SK-N-SH treated with all-trans-retinoic acid at 6 μM for 48 hours (cell line): ENCODE measurements at regions not wholly inside any gene's neighbourhood (a gene's known extent, or its start where the extent isn't known, plus 50 kb on each side); places are given as distances from the start of the nearest gene placed in this dataset.

Experiments
- ATAC-seq: fragments of 200-7000 bp; cut with Tn5 transposase; 3 replicates; pipeline ENCODE4 v1.9.1; 2020; ENCODE audit warnings: mild to moderate bottlenecking, moderate library complexity
- ARNTL ChIP-seq: fragments of 450-650 bp; formaldehyde crosslinking; IDR thresholded peaks from 2 replicates; pipeline ENCODE4 v1.5.0; 2020; ENCODE audit warnings: low read depth, mild to moderate bottlenecking, moderate library complexity, borderline replicate concordance
- CREB5 ChIP-seq: fragments of 250-450 bp; sonication (Bioruptor Pico); IDR thresholded peaks from 2 replicates; pipeline ENCODE4 v1.5.1; 2020; ENCODE audit warnings: low read depth, mild to moderate bottlenecking, moderate library complexity
- CSDC2 ChIP-seq: fragments of 250-450 bp; sonication (Bioruptor Pico); IDR thresholded peaks from 2 replicates; pipeline ENCODE4 v1.5.0; 2020; ENCODE audit warnings: mild to moderate bottlenecking, moderate library complexity
- CSRNP3 ChIP-seq: fragments of 250-450 bp; sonication (Bioruptor Pico); IDR thresholded peaks from 2 replicates; pipeline ENCODE4 v1.5.1; 2021; ENCODE audit warnings: mild to moderate bottlenecking, moderate library complexity
- GLIS3 ChIP-seq: fragments of 250-450 bp; sonication (Bioruptor Pico); IDR thresholded peaks from 2 replicates; pipeline ENCODE4 v1.5.0; 2020; ENCODE audit warnings: mild to moderate bottlenecking, moderate library complexity
- OSR1 ChIP-seq: fragments of 250-450 bp; sonication (Bioruptor Pico); IDR thresholded peaks from 2 replicates; pipeline ENCODE4 v1.8.0; 2022; ENCODE audit warnings: moderate library complexity, mild to moderate bottlenecking, inconsistent platforms
- PATZ1 ChIP-seq: fragments of 250-450 bp; sonication (Bioruptor Pico); IDR thresholded peaks from 2 replicates; pipeline ENCODE4 v1.8.0; 2020; ENCODE audit warnings: mild to moderate bottlenecking, moderate library complexity, borderline replicate concordance
- POU6F1 ChIP-seq: fragments of 250-450 bp; sonication (Bioruptor Pico); IDR thresholded peaks from 2 replicates; pipeline ENCODE4 v1.8.0; 2021; ENCODE audit warnings: low read depth, mild to moderate bottlenecking, moderate library complexity, borderline replicate concordance
- PPARA ChIP-seq: fragments of 250-450 bp; sonication (Bioruptor Pico); IDR thresholded peaks from 2 replicates; pipeline ENCODE4 v1.5.0; 2020; ENCODE audit warnings: mild to moderate bottlenecking, borderline replicate concordance
- RARB ChIP-seq: fragments of 250-450 bp; sonication (Bioruptor Pico); IDR thresholded peaks from 2 replicates; pipeline ENCODE4 v1.8.0; 2021; ENCODE audit warnings: mild to moderate bottlenecking, moderate library complexity
- SNAI2 ChIP-seq: fragments of 250-450 bp; sonication (Bioruptor Pico); IDR thresholded peaks from 2 replicates; pipeline ENCODE4 v1.5.0; 2020; ENCODE audit warnings: mild to moderate bottlenecking, moderate library complexity
- TCF4 ChIP-seq: fragments of 250-450 bp; sonication (Bioruptor Pico); IDR thresholded peaks from 2 replicates; pipeline ENCODE4 v1.8.0; 2021; ENCODE audit warnings: mild to moderate bottlenecking, moderate library complexity, borderline replicate concordance
- TOX ChIP-seq: fragments of 250-450 bp; sonication (Bioruptor Pico); IDR thresholded peaks from 2 replicates; pipeline ENCODE4 v1.8.0; 2021; ENCODE audit warnings: mild to moderate bottlenecking, moderate library complexity, borderline replicate concordance
- ZC3H10 ChIP-seq: fragments of 250-450 bp; sonication (Bioruptor Pico); IDR thresholded peaks from 2 replicates; pipeline ENCODE4 v1.5.1; 2021; ENCODE audit warnings: mild to moderate bottlenecking, moderate library complexity
- ZFP3 ChIP-seq: fragments of 250-450 bp; sonication (Bioruptor Pico); IDR thresholded peaks from 2 replicates; pipeline ENCODE4 v1.5.0; 2020; ENCODE audit warnings: mild to moderate bottlenecking, moderate library complexity
- ZFP30 ChIP-seq: fragments of 450-650 bp; formaldehyde crosslinking; IDR thresholded peaks from 2 replicates; pipeline ENCODE4 v1.5.0; 2022; ENCODE audit warnings: mild to moderate bottlenecking, moderate library complexity
- ZNF565 ChIP-seq: fragments of 450-650 bp; formaldehyde crosslinking; conservative IDR thresholded peaks from 2 replicates; pipeline ENCODE4 v1.5.0; 2020; ENCODE audit warnings: low read depth, mild to moderate bottlenecking, moderate library complexity
- ZNF70 ChIP-seq: fragments of 450-650 bp; formaldehyde crosslinking; IDR thresholded peaks from 2 replicates; pipeline ENCODE4 v1.5.0; 2020; ENCODE audit warnings: mild to moderate bottlenecking, moderate library complexity
- ZNF8 ChIP-seq: fragments of 450-650 bp; formaldehyde crosslinking; IDR thresholded peaks from 2 replicates; pipeline ENCODE4 v1.5.0; 2020; ENCODE audit warnings: mild to moderate bottlenecking, moderate library complexity

- ATAC-seq: no peak
- TF ChIP-seq ZFP3: no peak
- TF ChIP-seq RARB: no peak
- no peak for TF ChIP-seq ZNF70 (CRISPR knock-in tag)
- TF ChIP-seq GLIS3 (CRISPR knock-in tag): no peak
- TF ChIP-seq ZNF8 (CRISPR knock-in tag): no peak
- no peak for TF ChIP-seq PATZ1 (CRISPR knock-in tag)
- TF ChIP-seq, all 23 proteins: peak for 0
Observed at GRCh38 chr2:106623456-106623855, 136.3 kb downstream of the CD8B2 start.

- TF ChIP-seq POU6F1 (no peak), PPARA (CRISPR knock-in tag) (no peak), OSR1 (CRISPR knock-in tag) (no peak), RARB (no peak), ZNF70 (CRISPR knock-in tag) (no peak), ZNF565 (no peak), CSRNP3 (CRISPR knock-in tag) (no peak), ZC3H10 (no peak), ZFP3 (no peak)
- no peak for ATAC-seq
Observed at GRCh38 chr2:106624787-106625380, 137.7 kb downstream of the CD8B2 start.

- no peak for ATAC-seq
- TF ChIP-seq ZNF8 (CRISPR knock-in tag) (no peak), RARB (no peak), PATZ1 (CRISPR knock-in tag) (no peak), ZC3H10 (no peak), ZNF70 (CRISPR knock-in tag) (no peak), TOX (CRISPR knock-in tag) (no peak), CSRNP3 (CRISPR knock-in tag) (no peak), CSDC2 (CRISPR knock-in tag) (no peak), TCF4 (CRISPR knock-in tag) (no peak), CREB5 (no peak), PPARA (CRISPR knock-in tag) (no peak)
Observed at GRCh38 chr2:106628377-106628776, 141.2 kb downstream of the CD8B2 start.

- ATAC-seq: no peak
- TF ChIP-seq ZNF70 (CRISPR knock-in tag) (no peak), POU6F1 (no peak), GLIS3 (CRISPR knock-in tag) (no peak), ZFP30 (CRISPR knock-in tag) (no peak), CSDC2 (CRISPR knock-in tag) (no peak), CSRNP3 (CRISPR knock-in tag) (no peak), SNAI2 (CRISPR knock-in tag) (no peak), ARNTL (CRISPR knock-in tag) (no peak), OSR1 (CRISPR knock-in tag) (no peak), TCF4 (CRISPR knock-in tag) (no peak)
Observed at GRCh38 chr2:106629981-106630380, 142.8 kb downstream of the CD8B2 start.
